Gastroesophageal sphincter (tissue), 3 donors: ENCODE measurements at regions not wholly inside any gene's neighbourhood (a gene's known extent, or its start where the extent isn't known, plus 50 kb on each side); places are given as distances from the start of the nearest gene placed in this dataset.

Source experiments
- CTCF ChIP-seq, 4 experiments: fragments of 200-600 bp in 2 of 4; fragments of 450-650 bp in 2 of 4; sonication (generic) in 1 of 4; IDR thresholded peaks; one replicate each; pipeline ENCODE4 v1.5.1; 2017 to 2019; ENCODE audit warnings: antibody characterized with exemption in 4 of 4, mild to moderate bottlenecking in 2 of 4, moderate library complexity in 2 of 4
- EP300 ChIP-seq: sonication (generic); formaldehyde crosslinking; IDR thresholded peaks from one replicate; pipeline ENCODE4 v1.6.1; 2017; ENCODE audit warnings: antibody characterized with exemption, mild to moderate bottlenecking
- POLR2A ChIP-seq, 2 donors: fragments of 450-650 bp; IDR thresholded peaks; one replicate each; pipeline ENCODE4 v1.6.1; 2017; ENCODE audit warnings: antibody characterized with exemption in 2 of 2, mild to moderate bottlenecking in 2 of 2, moderate library complexity in 1 of 2

- no peak for TF ChIP-seq CTCF (IDR thresholded peaks at IDR 0.05)
- no peak for TF ChIP-seq POLR2A (IDR thresholded peaks at IDR 0.05)
- no peak for TF ChIP-seq EP300
Measured at GRCh38 chr15:66954601-66955000, 110.8 kb upstream of the SMAD3 start.
